ENCODE measurements at regions not wholly inside any gene's neighbourhood (a gene's known extent, or its start where the extent isn't known, plus 50 kb on each side); places are given as distances from the start of the nearest gene placed in this dataset.

GRCh38 chr20:60467078-60467477 is 508.9 kb downstream of the CDH26 start:
- TF ChIP-seq CTCF (IDR thresholded peaks at IDR 0.05; ENCODE audit: insufficient read depth, low read depth, low read length) (no peak), EZH2 (IDR thresholded peaks at IDR 0.05; ENCODE audit: insufficient read depth, low read length) (no peak)

Measured in astrocyte (in vitro differentiated cells and primary cell).